GM12878 (cell line): ENCODE measurements at regions not wholly inside any gene's neighbourhood (a gene's known extent, or its start where the extent isn't known, plus 50 kb on each side); places are given as distances from the start of the nearest gene placed in this dataset.

ENCODE experiments used
- ATAC-seq: fragments of 200-7000 bp; cut with Tn5 transposase; 3 replicates; pipeline ENCODE4 v1.9.1; 2020; ENCODE audit warnings: mild to moderate bottlenecking, moderate library complexity
- BruUV-seq: library from RNA; stranded (reverse); fragments of 400-500 nt; replicated peaks from 2 replicates; lab custom pipeline; 2021; lab: Mats Ljungman, UMichigan
- CTCF ChIA-PET: fragments of 300-600 bp; sonication (Branson Sonifier 250); formaldehyde crosslinking; extraction: SDS; loops from one replicate; lab custom pipeline; 2021; ENCODE audit warnings: inconsistent platforms; lab: Yijun Ruan, JAX
- POLR2A ChIA-PET: fragments of 350-600 bp; formaldehyde crosslinking; extraction: SDS; loops from one replicate; lab custom pipeline; 2021; ENCODE audit warnings: inconsistent platforms; lab: Charles Lee
- RAD21 ChIA-PET: fragments of 300-600 bp; sonication (Branson Sonifier 250); formaldehyde crosslinking; loops from one replicate; lab custom pipeline; 2023; ENCODE audit warnings: antibody characterized with exemption; ENCODE audit not compliant: unreplicated experiment; lab: Charles Lee
- SMC1A ChIA-PET: fragments of 300-600 bp; sonication (Branson Sonifier 250); formaldehyde crosslinking; loops from one replicate; lab custom pipeline; 2023; ENCODE audit not compliant: unreplicated experiment, uncharacterized antibody; lab: Charles Lee
- DNase-seq: peaks from one replicate; pipeline ENCODE4 v3.0.0-alpha.2; 2011; ENCODE audit warnings: low read depth, low spot score
- FAIRE-seq: peaks from 3 replicates; lab custom pipeline; 2011; peaks lifted over from hg19 to GRCh38; lab: Jason Lieb, UNC
- H2AFZ ChIP-seq: 2 replicates; pipeline ENCODE4 v1.6.0; 2011; ENCODE audit warnings: low read depth, low read length, control low read depth; ENCODE audit not compliant: control insufficient read depth
- H3K27ac ChIP-seq: 2 replicates; pipeline ENCODE4 v1.5.1; 2011; ENCODE audit warnings: control low read depth; ENCODE audit not compliant: control insufficient read depth, insufficient read depth
- H3K27me3 ChIP-seq, 2 experiments: replicated peaks in 1 of 2; 2 replicates each; pipeline versions ENCODE4 v1.6.0 to v1.6.1; 2011; ENCODE audit warnings: low read length in 1 of 2; ENCODE audit not compliant: control insufficient read depth in 2 of 2, insufficient read depth in 2 of 2
- H3K36me3 ChIP-seq, 2 experiments: 2 replicates each; pipeline ENCODE4 v1.5.1; 2011; ENCODE audit warnings: low read length in 1 of 2; ENCODE audit not compliant: control insufficient read depth in 2 of 2, insufficient read depth in 2 of 2
- H3K4me1 ChIP-seq: 2 replicates; pipeline ENCODE4 v1.6.1; 2011; ENCODE audit warnings: mild to moderate bottlenecking, low read length, moderate library complexity, mixed read lengths; ENCODE audit not compliant: control insufficient read depth, insufficient read depth
- H3K4me2 ChIP-seq: 2 replicates; pipeline ENCODE4 v1.6.0; 2011; ENCODE audit warnings: control low read depth; ENCODE audit not compliant: control insufficient read depth, insufficient read depth
- H3K4me3 ChIP-seq: fragments of 200-600 bp; sonication (generic); 2 replicates; pipeline ENCODE4 v1.5.1; 2016
- H3K79me2 ChIP-seq: 2 replicates; pipeline ENCODE4 v1.6.0; 2011; ENCODE audit warnings: low read length; ENCODE audit not compliant: control insufficient read depth, insufficient read depth
- H3K9ac ChIP-seq: 2 replicates; pipeline ENCODE4 v1.8.0; 2011; ENCODE audit warnings: low read length, control low read depth, mixed read lengths; ENCODE audit not compliant: control insufficient read depth, insufficient read depth
- H3K9me3 ChIP-seq: replicated peaks from 3 replicates; pipeline ENCODE4 v1.5.1; 2011; ENCODE audit warnings: mild to moderate bottlenecking, low read length; ENCODE audit not compliant: control insufficient read depth, insufficient read depth
- H4K20me1 ChIP-seq: 2 replicates; pipeline ENCODE4 v1.6.0; 2011; ENCODE audit not compliant: control insufficient read depth, insufficient read depth
- BCL11A ChIP-seq: IDR thresholded peaks from 2 replicates; pipeline ENCODE4 v1.6.1; 2011; ENCODE audit warnings: low read depth, low read length
- EGR1 ChIP-seq, 2 experiments: IDR thresholded peaks; 1 replicate in 1 of 2; 2 replicates in 1 of 2; pipeline ENCODE4 v1.6.1; 2011 to 2012; ENCODE audit warnings: low read depth in 2 of 2, low read length in 2 of 2, borderline replicate concordance in 1 of 2, mild to moderate bottlenecking in 1 of 2, moderate library complexity in 1 of 2
- MTA3 ChIP-seq: IDR thresholded peaks from 2 replicates; pipeline ENCODE4 v1.6.1; 2012; ENCODE audit warnings: low read length, inconsistent platforms, borderline replicate concordance
- WGBS: methylation state at CpG from one replicate; pipeline ENCODE4 v1.1.6; 2016; ENCODE audit warnings: low lambda C conversion rate; ENCODE audit not compliant: insufficient replicate concordance, insufficient coverage; ENCODE audit errors: missing lambda C conversion rate; 5-methylcytosine and 5-hydroxymethylcytosine counted together
- in situ Hi-C: fragments of 300-500 bp; cut with MboI; formaldehyde crosslinking; loops from 9 replicates; pipeline ENCODE4 v1.14.3; 2018; ENCODE audit warnings: mixed read lengths
- intact Hi-C: fragments of 100-400 bp; cut with micrococcal nuclease; formaldehyde crosslinking; loops from one replicate; pipeline ENCODE4 v1.14.2; 2022; ENCODE audit not compliant: unreplicated experiment
- TF ChIP-seq, protein P1 (sequence below): fragments of 450-650 bp; IDR thresholded peaks from 2 replicates; pipeline ENCODE4 v1.6.1; 2016; ENCODE audit warnings: mild to moderate bottlenecking
- TF ChIP-seq, protein P2 (sequence below): fragments of 150-350 bp; IDR thresholded peaks from 2 replicates; pipeline ENCODE4 v1.6.1; 2016; ENCODE audit warnings: low read depth, low read length

DNA sequence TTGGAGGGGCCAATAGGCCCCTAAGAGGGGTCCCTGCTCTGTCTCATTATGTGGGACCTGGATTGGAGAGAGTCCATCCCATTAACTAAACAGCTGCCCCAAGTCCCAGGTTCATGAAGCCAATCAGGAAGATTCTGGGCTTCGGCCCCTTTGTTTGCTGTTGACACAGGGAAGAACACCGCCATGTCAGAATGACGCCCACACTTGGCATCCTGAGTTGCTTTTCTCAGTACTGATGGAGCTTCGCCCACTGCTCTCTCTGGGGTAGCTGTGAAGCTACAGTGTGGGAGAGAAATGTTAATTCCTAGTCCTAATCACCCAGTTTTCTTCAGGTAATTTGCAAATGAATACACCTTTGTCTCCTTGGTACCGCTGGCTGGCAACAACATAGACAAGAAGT is 264.7 kb downstream of the GLRX3 start (continued):
- TF ChIP-seq, protein P1, sequence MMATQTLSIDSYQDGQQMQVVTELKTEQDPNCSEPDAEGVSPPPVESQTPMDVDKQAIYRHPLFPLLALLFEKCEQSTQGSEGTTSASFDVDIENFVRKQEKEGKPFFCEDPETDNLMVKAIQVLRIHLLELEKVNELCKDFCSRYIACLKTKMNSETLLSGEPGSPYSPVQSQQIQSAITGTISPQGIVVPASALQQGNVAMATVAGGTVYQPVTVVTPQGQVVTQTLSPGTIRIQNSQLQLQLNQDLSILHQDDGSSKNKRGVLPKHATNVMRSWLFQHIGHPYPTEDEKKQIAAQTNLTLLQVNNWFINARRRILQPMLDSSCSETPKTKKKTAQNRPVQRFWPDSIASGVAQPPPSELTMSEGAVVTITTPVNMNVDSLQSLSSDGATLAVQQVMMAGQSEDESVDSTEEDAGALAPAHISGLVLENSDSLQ: no peak
- TF ChIP-seq BCL11A: no peak

DNA sequence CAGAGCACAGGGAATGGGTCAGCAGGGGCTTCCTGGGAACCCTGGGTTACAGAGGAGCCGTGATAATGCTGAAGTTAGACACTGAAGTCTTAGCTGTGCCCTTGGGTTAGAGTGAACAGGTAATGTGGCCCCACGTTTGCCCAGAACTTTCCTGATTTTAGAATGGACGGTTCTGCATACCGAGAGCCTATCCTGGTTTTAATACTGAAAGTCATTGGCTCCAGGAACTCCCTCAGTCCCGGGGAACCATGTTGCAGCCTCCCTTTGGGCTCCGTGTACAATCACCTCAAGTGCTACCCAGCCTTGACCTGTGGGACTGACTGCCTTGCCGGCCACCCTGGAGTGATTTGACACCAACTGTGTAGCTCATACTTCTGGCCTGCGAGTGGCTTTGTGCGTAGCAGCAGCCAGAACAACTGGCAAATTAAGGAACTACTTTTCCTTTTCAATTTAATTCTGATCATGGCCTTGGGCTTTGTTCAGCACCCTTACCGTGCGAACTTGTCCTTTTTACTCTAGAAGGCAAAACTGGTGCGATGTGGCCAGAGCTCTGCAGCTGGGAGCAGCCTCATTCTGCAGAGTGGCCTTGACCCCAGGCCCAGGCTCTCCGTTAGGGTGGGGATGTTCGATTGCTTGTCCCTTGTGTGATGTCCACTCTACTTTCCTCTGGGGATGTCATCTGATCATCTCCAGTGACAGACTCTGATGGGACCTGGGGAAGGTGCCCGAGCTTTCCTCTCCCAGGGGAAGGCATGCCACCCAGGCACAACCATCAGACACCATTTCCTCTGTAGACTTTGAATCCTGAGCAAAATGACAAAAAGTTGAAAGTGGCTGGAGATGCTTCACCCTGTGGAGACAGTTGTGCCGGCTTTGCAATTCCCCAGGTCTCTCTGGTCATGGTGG is 265.9 kb downstream of the GLRX3 start:
- FAIRE-seq: no peak
- WGBS: 19% methylated on average over 16 of the region's 16 CpGs
- Histone ChIP-seq H3K27ac (no peak overlapping the region), H3K79me2 (no peaks in the 10 kb centered on the region), H3K4me2 (no peak overlapping the region), H3K4me3 (no peak overlapping the region), H3K9ac (no peak overlapping the region), H4K20me1 (no peaks in the 10 kb centered on the region), H3K4me1 (no peaks in the 10 kb centered on the region), H3K36me3 (no peaks in the 10 kb centered on the region), H2AFZ (no peak overlapping the region), H3K27me3 (no peaks in the 10 kb centered on the region), H3K9me3 (no peaks in the 10 kb centered on the region)
- no peak for TF ChIP-seq EGR1 (IDR thresholded peaks at IDR 0.05; ENCODE audit: borderline replicate concordance in 1 of 2, low read depth in 2 of 2, low read length in 2 of 2)
- TF ChIP-seq, protein P2, sequence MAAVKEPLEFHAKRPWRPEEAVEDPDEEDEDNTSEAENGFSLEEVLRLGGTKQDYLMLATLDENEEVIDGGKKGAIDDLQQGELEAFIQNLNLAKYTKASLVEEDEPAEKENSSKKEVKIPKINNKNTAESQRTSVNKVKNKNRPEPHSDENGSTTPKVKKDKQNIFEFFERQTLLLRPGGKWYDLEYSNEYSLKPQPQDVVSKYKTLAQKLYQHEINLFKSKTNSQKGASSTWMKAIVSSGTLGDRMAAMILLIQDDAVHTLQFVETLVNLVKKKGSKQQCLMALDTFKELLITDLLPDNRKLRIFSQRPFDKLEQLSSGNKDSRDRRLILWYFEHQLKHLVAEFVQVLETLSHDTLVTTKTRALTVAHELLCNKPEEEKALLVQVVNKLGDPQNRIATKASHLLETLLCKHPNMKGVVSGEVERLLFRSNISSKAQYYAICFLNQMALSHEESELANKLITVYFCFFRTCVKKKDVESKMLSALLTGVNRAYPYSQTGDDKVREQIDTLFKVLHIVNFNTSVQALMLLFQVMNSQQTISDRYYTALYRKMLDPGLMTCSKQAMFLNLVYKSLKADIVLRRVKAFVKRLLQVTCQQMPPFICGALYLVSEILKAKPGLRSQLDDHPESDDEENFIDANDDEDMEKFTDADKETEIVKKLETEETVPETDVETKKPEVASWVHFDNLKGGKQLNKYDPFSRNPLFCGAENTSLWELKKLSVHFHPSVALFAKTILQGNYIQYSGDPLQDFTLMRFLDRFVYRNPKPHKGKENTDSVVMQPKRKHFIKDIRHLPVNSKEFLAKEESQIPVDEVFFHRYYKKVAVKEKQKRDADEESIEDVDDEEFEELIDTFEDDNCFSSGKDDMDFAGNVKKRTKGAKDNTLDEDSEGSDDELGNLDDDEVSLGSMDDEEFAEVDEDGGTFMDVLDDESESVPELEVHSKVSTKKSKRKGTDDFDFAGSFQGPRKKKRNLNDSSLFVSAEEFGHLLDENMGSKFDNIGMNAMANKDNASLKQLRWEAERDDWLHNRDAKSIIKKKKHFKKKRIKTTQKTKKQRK: no peak
- TF ChIP-seq MTA3: no peak
- in situ Hi-C loops: no loop called here
- no peak for ATAC-seq
- SMC1A ChIA-PET: no interaction called here
- intact Hi-C loops: no loop called here
- CTCF ChIA-PET: interaction anchor here (0.6 kb wide), 1 partner anchor 292 kb away, joined by 3 read pairs; no protein-coding TSS in a partner anchor
- RAD21 ChIA-PET: no interaction called here
- DNase-seq: no peak
- BruUV-seq: no TSS peak
- POLR2A ChIA-PET: no interaction called here
